ENCODE measurements at regions not wholly inside any gene's neighbourhood (a gene's known extent, or its start where the extent isn't known, plus 50 kb on each side); places are given as distances from the start of the nearest gene placed in this dataset.

- no peak for DNase-seq (ENCODE audit: low read depth in 2 of 3, low spot score in 2 of 3)
Measured at GRCh38 chr6:149264629-149265028, 52.9 kb upstream of the TAB2 start.

DNA sequence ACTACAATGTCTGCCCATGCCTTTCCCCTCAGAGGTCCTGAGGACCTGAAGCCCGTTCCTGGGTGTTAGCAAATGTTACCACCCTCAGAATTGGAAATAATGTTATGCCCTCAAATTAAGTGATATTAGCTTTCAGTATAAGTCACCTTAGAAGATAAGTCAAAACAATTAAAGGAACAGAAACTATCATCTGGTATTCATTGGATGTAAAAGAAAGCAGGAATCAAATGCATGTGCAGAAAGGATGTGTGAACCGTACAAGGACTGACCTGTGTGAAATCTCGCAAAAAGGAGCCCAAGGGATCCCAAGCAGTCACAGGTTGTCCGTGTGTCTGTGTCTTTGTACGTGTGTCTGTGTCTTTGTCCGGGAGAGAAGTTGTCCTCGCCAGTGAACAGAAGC, 51.6 kb upstream of the TAB2 start:
- no peak for DNase-seq (ENCODE audit: low read depth in 2 of 3, low spot score in 2 of 3)

GRCh38 chr6:149266659-149267058, 50.9 kb upstream of the TAB2 start:
- DNase-seq (ENCODE audit: low read depth in 2 of 3, low spot score in 2 of 3), result no peak

DNA sequence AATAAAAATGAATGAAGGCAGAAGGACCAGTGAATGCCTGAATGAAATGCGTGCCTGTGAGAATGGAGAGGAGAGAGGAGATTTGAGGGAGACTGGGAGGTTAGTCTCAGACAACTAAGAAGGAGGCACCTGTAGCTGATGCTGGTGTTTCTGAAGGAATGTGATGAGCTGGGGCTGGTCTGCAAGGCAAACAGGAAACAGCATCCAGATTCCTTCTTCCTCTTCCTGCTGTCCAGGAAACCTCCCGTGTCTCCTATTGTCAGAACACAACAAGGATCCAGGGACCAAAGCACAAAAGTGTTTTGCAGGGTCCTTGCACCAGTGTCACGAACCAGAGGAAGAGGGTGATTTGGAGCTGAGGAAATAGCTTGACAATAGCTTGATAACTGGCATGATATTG, 50.4 kb upstream of the TAB2 start:
- DNase-seq (ENCODE audit: low read depth in 2 of 3, low spot score in 2 of 3), result no peak

GRCh38 chr6:149267513-149268043, 49.9 kb upstream of the TAB2 start:
- DNase-seq (ENCODE audit: low read depth in 2 of 3, low spot score in 2 of 3), result no peak

Measured in activated CD8-positive, alpha-beta memory T cell treated with anti-CD3 and anti-CD28 coated beads for 48 hours (primary cell).